Coronary artery (tissue), 2 donors: ENCODE measurements at regions not wholly inside any gene's neighbourhood (a gene's known extent, or its start where the extent isn't known, plus 50 kb on each side); places are given as distances from the start of the nearest gene placed in this dataset.

Source experiments
- DNase-seq: peaks from one replicate; pipeline ENCODE4 v3.0.0-alpha.2; 2017; ENCODE audit warnings: low spot score
- H3K27ac ChIP-seq, 2 donors: fragments of 200-600 bp; sonication (generic); one replicate each; pipeline ENCODE4 v1.5.1; 2016 to 2019
- H3K4me3 ChIP-seq: fragments of 200-600 bp; sonication (generic); 2 replicates; pipeline ENCODE4 v1.5.1; 2016; ENCODE audit warnings: mild to moderate bottlenecking, moderate library complexity
- TF ChIP-seq, protein P1 (sequence below): fragments of 200-600 bp; sonication (generic); IDR thresholded peaks from one replicate; pipeline ENCODE4 v1.5.1; 2019; ENCODE audit warnings: antibody characterized with exemption

DNA sequence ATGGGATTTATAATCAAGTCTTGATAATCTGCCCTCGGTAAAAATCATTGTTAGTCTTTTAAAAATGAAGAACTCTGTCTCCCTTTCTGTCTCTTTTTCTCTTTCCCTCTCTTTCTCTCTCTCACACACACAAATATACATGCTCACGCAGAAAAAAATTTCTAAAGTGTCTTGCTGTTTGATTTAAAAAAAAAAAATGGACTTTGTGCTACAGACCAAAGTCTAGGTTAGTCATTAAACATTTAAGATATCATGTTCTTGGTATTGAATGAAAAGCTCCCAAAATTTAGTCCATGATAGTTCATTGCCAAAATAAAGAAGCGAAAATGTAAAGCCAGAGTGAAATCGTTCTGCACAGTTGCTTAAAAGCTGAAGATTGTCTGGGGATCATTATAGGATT lies 665.8 kb downstream of the SORCS1 start:
- Histone ChIP-seq H3K4me3 (no peak overlapping the region), H3K27ac (no peak overlapping the region)
- no peak for DNase-seq
- TF ChIP-seq, protein P1, sequence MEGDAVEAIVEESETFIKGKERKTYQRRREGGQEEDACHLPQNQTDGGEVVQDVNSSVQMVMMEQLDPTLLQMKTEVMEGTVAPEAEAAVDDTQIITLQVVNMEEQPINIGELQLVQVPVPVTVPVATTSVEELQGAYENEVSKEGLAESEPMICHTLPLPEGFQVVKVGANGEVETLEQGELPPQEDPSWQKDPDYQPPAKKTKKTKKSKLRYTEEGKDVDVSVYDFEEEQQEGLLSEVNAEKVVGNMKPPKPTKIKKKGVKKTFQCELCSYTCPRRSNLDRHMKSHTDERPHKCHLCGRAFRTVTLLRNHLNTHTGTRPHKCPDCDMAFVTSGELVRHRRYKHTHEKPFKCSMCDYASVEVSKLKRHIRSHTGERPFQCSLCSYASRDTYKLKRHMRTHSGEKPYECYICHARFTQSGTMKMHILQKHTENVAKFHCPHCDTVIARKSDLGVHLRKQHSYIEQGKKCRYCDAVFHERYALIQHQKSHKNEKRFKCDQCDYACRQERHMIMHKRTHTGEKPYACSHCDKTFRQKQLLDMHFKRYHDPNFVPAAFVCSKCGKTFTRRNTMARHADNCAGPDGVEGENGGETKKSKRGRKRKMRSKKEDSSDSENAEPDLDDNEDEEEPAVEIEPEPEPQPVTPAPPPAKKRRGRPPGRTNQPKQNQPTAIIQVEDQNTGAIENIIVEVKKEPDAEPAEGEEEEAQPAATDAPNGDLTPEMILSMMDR = no peak

GRCh38 chr10:106495931-106496330 lies 668.6 kb downstream of the SORCS1 start:
- Histone ChIP-seq H3K4me3 (no peak overlapping the region), H3K27ac (no peak overlapping the region)
- TF ChIP-seq, protein P1 = no peak
- DNase-seq = no peak

DNA sequence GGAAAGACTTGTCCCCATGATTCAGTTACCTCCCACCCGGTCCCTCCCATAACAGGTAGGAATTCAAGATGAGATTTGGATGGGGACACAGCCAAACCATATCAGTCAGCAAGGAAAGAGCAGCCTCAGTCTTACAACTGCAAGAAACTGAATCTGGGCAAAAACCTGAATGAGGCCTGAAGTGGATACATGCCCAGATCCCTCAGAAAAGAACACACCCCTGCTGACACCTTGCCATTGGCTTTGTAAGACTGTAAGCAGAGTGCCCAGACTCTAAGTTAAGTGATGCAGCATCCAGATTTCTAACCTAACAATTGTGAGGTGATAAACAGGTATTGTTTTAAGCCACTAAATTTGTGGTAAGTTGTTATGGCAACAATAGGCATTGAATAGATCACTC lies 670.8 kb downstream of the SORCS1 start:
- no peak for DNase-seq
- Histone ChIP-seq H3K4me3 (no peak overlapping the region), H3K27ac (no peak overlapping the region)
- TF ChIP-seq, protein P1 = no peak

DNA sequence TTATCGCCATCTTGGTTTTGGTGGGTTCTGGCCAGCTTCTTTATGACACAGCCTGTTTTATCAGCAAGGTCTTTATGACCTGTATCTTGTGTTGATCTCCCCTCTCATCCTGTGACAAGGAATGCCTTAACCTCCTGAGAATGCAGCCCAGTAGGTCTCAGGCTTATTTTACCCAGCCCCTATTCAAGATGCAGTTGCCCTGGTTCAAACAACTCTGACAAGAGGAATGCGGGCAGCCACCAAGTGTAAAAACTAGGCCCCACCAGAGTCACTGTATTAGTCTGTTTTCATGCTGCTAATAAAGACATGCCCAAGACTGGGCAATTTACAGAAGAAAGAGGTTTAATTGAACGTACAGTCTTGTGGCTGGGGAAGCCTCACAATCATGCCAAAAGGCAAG lies 671.3 kb downstream of the SORCS1 start:
- Histone ChIP-seq H3K4me3 (no peak overlapping the region), H3K27ac (no peak overlapping the region)
- TF ChIP-seq, protein P1 = no peak
- no peak for DNase-seq

- H3K27ac ChIP-seq = no peak overlapping the region
- H3K4me3 ChIP-seq = no peak overlapping the region
- TF ChIP-seq, protein P1 = no peak
- no peak for DNase-seq
These were observed 676.8 kb downstream of the SORCS1 start for GRCh38 chr10:106487726-106488125.

DNA sequence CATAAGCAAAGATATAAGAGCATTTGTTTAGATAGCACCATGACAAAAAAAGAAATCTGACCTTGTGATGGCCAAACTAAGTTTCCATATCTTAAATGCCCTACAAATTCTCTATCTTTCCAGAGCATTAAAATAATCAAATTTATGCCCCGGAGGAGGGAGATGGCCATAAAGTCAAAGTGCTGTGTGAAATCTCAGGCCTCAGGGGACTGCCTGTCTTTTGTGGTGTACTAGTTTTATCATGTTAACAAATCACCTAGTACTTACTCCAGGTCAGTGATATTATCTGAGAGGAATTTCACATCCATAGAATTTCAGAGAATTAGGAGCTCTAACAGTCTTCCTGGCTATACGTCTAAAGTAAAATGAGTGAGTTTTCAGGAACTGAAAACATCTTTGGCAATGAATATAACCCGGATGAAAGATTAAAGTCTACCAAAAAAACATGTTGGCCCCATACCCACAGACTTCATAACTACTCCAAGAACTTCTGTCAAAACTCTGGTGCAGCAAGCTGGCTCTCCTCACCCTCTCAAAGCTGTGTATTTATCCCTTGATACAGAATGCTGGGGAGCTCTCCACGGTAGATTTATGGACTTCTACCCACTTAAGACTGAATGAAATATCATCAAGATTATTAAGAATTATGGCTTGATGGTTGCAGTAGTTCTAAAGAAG lies 682.8 kb downstream of the SORCS1 start:
- Histone ChIP-seq H3K4me3 (no peak overlapping the region), H3K27ac (no peak overlapping the region)
- DNase-seq = no peak
- TF ChIP-seq, protein P1 = no peak

- TF ChIP-seq, protein P1 = no peak
- H3K4me3 ChIP-seq = no peak overlapping the region
- no peak for DNase-seq
These were observed 684.9 kb downstream of the SORCS1 start for GRCh38 chr10:106479636-106480035.

More at GRCh38 chr10:106479636-106480035, 684.9 kb downstream of the SORCS1 start:
- no peak overlapping the region for H3K27ac ChIP-seq
